NCI-H2029 (cell line): ENCODE measurements at regions not wholly inside any gene's neighbourhood (a gene's known extent, or its start where the extent isn't known, plus 50 kb on each side); places are given as distances from the start of the nearest gene placed in this dataset.

Experiments
- DNase-seq: peaks from one replicate; lab custom pipeline; 2025; lab: John Stamatoyannopoulos, UW

DNA sequence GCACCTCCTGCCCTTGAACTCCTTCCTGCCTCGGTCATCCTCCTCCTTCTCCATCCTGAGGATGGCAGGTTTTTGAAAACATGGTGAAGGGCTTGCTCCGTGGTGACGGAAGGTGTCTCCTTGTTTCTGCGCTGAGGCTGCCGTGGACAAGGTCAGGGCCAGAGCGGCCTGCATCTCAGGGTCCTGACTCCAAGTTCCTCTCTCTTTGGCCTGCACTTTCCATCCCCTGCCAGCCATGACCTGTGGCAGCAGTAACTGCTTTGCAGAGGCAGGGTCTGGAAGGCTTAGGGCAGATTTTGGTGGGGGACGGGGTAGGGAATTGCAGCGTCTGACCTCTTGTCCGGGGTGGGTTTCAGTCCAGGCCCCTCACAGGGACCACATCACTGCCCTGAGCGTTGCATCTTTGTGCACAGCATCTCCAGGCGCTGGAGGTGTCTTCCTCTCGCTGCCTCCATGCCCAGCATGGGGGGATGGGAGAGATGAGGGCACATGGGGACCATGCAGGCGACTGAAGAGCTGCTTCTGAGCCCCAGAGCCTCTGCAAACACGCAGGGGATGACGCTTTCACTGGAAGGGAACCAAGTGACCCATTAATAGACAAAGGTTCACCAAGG is 216.8 kb downstream of the TEX29 start:
- peak; percentile 33 for DNase-seq

DNA sequence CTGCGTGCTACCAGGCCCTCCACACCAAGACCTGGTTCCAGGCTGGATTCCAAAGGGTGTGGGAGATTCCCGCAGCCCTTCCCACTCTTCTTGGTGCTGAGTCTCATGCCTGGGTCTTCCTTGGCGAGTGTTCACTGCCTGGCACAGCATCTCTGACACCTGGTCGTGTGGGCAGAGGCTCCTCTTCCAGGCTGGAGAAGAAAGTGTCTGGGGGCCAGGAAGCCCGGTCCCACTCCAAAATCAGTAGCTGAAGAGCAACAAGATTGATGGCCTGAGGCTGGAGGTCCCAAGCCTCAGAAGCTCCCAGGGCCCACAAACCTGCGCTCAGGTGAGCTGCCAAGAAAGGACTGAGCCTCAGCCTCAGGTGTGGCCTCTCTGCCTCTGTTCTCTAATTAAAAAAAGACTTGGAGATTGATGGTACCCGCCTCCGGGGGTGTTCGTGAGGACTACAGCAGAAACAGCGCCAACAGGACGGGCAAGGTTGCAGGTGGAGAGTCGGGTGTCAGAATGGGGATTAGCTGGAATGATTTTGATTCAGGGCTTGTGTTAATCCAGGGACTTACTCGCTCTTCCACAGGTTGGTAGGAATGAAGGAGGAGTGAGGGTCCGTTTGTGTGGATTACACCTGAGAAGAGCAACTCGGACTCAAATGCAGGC is 217.5 kb downstream of the TEX29 start:
- no peak for DNase-seq

DNA sequence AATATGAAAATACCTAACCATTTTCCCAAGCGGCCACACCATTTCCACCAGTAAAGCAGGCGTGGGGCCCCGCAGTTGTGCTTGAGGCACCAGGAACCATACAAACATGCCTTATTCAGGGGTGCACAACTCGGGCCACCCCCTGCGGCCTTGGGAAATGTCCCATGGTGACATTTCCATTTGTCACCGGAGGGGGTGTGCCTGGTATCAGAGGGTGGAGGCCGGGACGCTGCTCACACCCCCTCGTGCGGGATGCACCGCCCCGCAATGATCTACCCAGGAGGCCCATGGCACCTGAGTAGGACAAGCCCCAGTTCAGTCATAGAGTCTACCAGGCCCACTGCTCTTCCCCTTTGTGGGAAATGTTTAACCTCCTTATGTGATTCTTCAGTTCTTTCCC is 218.8 kb downstream of the TEX29 start:
- DNase-seq, result no peak

DNA sequence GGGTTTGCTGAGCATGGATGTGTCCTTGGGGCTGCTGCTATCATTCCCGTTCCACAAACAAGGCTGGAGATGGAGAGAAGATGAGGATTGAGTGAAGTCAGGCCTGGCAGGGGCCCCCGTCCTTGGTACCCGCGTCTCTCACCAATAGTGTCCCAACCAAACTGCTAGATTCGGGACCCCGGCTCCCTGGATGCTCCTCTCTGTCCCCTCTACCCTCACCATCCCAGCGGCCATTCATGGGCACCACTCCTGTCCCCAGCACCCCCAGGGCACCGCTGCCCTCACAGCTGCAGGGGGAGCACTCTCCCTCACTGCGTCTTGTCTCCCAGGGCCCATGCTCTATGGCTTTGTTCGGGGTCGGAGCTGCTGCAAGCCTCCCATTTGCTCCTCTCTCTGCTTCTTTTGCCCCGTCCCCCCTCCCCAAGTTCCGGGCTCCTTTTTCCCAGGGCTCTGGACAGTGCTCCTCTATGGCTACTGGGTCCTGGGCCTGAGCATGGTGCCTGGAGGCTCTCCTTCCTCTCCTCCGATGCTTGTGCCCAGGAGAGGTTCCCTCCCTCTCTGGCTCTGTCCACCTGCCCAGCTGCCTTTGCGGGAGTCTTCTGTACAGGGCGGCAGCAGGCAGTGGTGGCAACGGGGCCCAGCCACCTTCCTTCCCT is 219.5 kb downstream of the TEX29 start:
- DNase-seq, result no peak

DNA sequence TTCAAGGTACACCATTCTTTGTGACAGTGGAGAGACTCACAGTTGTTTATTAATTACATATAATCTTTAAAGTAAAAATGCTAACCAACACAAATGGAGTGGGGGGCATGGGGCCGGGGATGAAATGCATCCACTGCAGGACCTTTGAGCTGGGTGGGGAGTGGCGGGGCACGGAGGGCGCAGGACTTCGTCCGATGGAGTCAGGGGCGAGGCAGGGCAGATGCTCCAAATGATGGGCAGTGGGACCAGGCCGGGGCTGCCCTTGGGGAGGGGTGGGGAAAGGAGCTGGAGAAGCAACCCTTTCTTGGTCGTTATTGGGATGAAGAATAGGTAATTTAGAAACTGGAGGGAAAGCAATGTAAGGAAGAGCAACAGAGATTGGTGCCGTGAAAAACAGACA is 220.0 kb downstream of the TEX29 start:
- DNase-seq, result no peak

DNA sequence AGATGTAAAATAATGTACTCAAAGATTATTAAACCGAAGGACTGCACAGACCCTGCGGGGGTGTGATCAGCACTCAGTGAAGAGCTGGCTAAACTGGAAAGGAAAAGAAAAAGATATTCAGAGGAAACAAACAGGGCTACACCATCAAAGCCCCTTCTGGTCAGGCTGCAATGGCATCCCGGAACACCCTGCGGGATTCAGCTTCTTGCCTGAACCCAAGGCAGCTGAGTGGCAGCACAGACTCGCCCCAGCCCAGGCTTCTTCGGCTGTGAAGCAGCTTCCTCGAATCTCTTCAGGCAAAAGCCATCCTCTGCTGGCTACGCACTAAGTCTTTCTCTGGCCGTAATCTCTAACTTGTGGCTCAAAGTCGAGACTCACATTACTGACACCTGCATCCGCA is 220.9 kb downstream of the TEX29 start:
- no peak for DNase-seq

DNA sequence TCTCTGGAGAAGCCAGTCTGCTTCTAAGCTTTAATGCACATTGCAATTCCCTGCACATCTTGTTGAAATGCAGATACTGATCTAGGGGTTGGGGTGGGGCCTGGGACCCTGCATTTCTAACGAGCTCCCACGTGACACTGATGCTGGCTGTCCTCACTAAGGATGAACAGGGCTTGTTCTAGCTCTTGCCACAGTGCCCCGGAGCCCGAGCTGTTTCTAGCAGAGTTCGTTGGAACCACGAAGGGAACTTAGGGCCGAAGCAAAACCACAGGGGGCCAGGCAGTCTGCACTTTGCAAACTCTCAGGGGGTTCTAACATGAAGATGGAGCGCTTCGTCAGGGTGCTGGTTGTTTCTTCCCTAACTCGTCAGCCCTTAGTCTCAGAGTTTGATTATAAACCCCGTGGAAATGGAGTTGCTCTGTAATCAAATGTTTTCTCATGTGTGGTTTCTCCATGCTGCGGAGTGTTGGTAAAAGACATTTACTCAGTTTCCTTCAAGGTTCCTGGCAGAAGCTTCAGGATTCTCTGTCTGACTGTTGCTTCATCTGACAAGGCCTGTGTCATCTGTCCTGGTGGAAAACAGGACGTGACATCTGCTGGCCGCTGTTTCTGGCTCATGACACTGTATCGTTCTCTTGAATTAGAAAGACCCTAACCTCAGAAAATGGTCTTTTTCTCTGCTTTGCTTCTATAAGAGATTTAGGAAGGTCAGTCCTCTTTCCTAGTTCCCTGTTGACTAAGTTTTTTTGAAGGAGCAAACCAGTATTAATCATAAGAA is 221.5 kb downstream of the TEX29 start:
- DNase-seq, result no peak

DNA sequence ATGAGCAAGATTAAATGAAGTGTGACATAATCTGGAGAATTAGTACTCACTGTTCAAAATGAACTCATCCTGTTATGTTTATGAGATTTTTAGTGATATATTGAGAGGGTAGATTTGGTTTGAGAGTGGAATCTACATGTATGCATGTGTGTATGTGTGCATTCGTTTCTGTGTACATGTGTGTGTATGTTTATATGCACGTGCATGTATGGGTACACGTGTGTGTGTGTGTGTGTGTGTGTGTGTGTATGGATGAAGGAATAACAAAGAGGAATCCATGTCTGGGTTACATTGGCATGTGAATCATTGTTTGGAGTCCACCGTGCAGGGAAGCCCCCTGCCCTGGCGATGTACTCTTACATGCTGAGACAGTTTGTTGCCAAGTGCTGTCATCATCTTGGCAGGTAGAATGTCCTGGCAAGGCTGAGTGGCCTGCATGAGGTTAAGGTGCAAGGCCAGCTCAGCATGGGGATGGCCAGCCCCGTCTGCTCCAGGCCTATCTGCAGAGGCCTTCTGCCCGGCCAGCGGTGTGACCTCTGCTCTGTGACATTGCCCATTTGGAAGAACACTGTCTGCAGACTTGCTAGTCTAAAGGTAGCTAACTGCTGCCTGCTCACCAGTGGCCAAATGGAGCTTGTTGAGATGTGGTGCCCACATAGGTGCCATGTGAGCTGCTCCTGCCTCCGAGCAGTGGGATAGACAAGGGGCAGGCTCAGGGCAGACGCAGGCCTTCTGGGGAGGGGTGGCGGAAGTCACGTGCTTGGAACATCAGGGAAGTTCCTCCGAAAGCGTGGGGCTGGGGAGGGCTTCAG is 222.3 kb downstream of the TEX29 start:
- no peak for DNase-seq

DNA sequence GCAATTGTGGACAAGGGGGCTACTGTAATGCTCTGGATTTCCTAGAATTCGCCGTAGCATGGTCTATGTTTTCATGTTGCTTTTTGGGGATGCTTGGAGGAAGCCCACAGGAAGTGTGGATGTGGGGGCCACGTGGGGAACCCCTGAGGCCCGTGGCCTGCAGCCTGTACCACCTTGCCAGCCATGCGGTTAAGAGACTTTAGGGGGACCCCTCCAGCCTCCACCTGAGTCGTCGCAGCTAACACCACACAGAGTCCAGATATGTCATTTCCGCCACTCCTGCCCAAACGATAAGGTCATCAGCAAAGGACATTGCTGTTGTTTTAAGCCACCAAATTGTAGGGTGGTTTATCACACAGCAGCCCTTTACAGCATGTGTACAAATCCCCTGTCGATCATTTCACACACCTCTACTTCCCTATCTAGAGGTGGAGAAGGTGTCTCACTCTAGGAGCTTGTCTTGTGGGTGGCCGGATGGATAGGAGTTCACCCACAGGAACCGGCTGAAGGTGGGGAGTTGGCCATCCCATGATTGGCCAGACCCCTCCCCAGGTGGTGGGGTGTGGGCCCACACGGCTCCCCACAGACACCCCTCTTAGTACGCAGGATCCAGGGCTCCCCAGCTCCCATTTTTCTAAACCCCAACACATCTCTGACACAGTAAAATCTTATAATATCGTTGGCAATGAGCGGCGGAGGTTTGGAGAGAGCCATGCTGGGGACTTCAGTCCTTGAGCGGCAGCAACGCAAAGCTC is 226.7 kb downstream of the TEX29 start:
- no peak for DNase-seq

DNA sequence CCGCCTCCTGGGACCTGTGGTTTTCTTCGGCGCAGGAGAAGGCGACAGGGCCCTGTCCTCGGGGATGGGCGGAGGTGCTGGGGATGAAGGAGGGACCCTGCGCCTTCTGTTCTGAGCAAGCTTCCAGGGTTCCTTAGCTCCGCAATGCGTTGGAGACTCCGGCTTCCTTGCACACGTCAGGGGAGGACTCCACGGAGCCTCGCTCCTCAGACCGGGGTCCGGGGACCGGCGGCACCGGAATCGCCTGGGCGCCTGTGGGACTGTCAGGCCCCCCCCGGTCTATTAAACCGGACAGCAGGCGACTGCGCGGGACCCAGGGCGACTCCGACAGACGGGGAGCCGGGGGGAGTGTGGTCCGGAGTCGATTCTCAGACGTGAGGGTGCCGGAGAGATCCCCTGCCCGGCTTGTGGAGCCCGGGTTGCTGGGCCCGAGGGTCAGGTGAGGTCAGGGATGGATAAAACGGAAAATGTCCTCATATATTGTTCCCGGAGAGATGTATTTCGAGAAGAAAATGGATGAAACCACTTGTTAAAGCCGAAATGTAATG is 227.4 kb downstream of the TEX29 start:
- DNase-seq, result no peak

DNA sequence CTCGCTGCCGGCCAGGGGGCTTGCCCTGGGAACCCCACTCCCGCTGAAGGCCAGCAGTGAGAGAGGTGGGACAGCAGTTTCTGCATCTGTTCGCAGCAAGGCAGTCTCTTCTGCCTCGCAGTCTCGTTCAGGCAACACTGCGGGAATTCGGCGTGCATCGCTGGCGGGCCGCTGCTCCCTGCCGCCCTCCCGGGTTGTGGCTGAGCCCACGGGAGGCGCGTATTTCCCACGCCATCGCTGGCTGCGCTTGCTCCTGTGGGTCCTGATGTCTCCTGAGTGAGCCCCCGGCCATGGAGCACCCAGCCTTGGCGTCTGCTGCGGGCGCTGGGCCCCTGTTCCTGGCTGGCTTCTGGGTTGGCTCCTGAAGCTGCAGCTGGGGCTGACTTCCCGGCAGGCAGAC is 227.9 kb downstream of the TEX29 start:
- DNase-seq, result no peak

DNA sequence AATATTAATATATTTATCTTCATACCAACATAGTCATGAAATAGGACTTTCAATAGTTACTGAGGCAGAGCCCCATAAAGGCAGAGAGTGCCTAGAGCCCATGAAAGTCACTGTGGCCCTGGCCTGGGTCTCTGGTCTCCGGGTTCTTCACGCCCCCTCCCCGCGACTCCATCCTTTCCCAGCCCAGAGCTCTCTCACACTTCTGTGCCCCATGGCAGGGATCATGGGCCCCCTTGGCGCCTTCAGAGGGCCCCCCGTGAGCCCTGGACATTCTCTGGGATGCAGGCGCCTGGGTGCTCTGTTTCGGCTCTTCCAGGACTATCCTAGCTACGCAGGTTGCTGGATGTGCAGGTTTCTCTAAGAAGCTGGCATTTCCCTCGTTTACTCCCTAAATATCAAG is 228.4 kb downstream of the TEX29 start:
- DNase-seq, result no peak

DNA sequence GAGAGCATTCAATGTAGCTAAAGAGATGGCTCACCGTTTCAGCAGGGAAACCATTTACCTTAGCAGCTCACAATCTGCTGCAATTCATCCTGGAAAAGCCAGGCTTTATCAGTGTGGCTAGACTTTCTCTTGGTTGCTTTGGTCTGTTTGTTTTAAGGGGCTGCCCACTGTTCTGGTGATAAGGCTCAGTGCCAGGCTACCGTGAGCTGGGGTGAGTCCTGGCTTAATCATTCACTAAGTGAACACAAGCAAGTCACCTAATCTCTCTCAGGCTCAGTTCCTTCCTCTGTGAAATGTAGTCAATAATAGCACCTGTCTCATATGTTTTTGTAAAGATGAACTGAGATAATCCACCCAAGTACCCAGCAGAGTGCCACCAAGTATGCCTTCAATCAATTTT is 229.0 kb downstream of the TEX29 start:
- no peak for DNase-seq

DNA sequence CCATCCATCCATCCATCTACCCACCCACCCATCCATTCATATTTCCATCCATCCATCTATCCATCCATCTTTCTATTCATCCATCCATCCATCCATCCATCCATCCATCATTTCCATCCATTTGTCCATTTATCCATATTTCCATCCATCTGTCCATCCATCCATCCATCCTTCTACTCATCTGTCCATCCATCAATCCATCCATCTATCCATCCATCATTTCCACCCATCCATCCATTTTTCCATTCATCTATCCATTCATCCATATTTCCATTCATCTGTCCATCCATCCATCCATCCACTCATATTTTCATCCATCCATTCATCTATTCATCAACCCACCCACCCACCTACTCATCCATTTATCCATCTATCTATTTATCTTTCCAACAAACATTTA is 229.6 kb downstream of the TEX29 start:
- no peak for DNase-seq

DNA sequence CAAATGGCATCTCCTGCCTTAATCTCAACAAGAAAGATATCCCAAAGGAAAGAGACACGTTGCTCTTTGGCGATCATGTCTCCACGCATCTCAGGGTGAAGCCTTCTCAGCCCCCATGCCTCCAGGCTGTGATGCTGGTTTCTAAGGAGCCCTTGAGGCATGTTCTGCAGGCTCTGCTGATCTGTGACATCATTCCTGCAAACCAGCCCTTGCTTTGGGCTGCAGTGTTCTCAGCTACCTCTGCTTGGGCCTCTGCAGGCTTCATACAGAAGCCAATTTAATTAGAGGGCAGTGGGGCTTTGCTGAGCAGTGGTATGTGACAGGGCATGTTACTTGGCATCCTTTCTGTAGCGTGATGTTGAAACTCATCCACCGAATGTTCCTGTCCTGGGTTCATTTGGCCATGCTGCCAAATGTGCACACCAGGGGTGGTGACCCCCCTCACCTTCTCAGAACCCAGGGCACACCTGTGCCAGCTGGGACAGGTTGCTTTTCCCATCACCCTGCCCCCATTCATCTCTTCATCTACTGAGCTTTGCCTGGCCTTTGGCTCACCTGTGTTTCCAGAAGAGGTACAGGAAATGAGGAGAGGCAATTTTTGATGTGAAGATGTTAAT is 230.9 kb downstream of the TEX29 start:
- no peak for DNase-seq

DNA sequence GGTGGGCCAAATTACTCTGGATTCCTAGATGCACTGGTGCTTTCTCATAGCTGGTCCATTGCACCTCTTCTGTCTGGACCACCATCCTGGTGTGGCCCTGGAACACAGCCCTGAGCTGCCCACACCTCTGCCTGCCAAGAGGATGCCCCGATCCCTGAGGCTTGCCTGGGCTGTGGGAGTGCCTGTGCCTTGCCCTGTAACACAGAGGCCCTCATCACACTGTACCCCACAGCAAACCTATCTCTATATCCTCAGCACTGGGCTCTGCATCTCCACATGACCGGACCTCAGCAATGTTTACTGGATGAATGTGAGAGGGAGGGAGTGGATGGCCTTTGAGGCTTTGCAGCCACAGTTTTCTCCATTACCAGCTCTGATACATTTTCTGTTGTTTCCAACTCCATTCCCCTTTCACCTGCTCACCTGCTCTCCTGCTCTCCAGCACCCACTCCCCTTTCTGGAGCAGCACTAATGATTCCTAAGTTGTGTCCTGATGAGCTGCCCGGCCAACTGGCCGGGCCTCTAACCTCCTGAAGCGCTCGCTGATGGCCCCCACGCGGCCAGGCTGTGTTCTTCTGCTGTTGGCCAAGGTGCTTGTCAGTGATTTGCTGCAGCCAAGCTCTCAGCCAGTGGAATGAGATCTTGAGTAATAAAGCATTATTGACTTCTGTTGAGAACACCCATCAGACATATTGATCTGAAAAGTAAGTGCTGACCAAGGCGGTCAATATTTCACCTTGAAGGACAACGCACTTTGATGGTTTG is 232.6 kb downstream of the TEX29 start:
- no peak for DNase-seq

DNA sequence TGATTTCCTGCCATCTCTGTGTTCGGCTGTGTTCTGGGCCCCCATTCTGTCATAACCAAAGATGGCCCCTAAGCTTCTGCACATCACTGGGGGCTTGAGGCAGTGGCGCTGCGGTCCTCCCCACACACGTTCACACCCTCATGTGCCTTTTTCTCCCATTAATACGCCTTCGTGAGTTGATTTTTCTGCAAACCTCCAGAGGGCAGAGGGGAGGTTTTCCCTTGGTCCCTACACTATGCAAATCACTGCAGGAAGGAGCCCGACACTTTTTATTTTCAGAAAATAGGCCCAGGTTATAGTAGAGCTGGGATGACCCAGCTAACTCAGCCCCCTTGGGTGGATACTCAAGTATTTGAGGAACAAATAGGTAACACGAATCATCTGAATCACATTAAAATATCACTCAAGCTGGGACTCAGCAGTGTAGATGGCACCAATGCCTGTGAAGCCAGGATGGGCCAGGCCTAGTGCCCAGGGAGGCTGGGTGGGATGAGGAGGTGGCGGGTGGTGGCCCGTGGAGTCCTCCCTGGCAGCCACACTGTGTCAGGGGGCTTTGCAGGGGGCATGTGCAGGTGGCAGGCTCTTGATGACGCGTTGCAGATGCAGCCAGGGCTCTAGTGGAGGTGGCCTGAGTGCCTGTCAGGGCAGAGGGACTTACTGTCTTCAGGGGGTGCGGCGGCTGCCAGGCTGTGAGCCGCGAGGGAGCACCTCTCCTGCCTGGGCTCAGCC is 234.3 kb downstream of the TEX29 start:
- DNase-seq, result no peak

DNA sequence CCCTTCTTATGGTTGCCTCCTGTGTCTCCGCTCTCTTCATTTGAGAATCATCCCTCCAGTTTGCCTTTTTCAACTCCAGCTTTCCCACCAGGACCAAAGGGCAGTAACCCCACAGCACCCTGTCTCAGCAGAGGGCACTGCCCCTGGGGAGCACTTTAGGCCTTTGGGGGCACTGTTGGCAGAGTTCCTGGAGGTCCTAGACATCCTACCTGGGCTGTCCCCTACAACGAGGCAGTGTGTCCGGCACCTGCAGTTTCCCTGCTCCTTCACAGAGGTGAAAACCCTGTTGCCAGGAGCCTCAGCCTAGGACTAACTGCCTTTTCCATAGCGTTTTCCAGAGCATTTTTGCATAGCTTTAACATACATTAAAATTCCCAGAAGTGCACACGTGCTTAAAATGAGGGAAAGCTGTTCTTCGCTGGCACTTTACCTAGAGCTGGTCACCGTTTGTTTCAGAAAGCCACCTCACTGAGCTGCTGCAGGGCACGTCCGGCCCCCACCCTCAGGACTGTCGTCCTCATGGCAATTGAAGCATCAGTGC is 234.9 kb downstream of the TEX29 start:
- DNase-seq, result no peak

DNA sequence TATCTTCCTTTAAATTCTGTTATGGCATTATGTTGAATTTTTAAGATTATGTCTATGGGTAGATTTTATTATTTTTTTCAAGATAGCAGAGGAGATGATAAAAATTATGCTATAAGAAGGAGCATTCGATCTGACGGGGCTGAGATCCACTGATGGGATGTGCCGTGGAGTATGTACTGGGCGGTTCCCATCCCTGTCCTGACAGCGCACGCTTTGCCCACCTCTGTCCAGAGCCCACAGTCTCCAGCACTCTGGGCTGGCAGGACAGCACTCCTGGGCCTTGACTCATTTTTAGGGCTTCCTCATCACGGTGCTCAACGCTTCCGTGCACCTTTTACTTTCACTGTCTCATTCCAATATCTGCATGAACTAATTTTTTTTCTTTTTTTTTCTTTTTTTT is 235.5 kb downstream of the TEX29 start:
- DNase-seq, result no peak
